ENCODE measurements at regions not wholly inside any gene's neighbourhood (a gene's known extent, or its start where the extent isn't known, plus 50 kb on each side); places are given as distances from the start of the nearest gene placed in this dataset.

GRCh38 chr4:128527946-128528576 lies 240.4 kb upstream of the PGRMC2 start:
- Histone ChIP-seq H3K4me1 (ENCODE audit: control insufficient read depth, insufficient read depth, low read length, unreplicated experiment) (peaks cover 51% of the 10 kb centered on the region), H2AFZ (ENCODE audit: low read length, unreplicated experiment) (peak overlapping the region; percentile 7), H3K36me3 (ENCODE audit: insufficient read depth, low read length) (no peaks in the 10 kb centered on the region), H3K27ac (ENCODE audit: low read depth, low read length) (peak overlapping the region; percentile 88), H3K27me3 (ENCODE audit: insufficient read depth, low read length) (no peaks in the 10 kb centered on the region), H3K79me2 (ENCODE audit: control insufficient read depth, insufficient read depth, low read length, unreplicated experiment) (no peaks in the 10 kb centered on the region), H3K4me3 (ENCODE audit: low read depth, low read length) (no peak overlapping the region)

- H3K36me3 ChIP-seq (ENCODE audit: insufficient read depth, low read length), result no peaks in the 10 kb centered on the region
- no peak overlapping the region for H3K4me3 ChIP-seq (ENCODE audit: low read depth, low read length)
- H3K4me1 ChIP-seq (ENCODE audit: control insufficient read depth, insufficient read depth, low read length, unreplicated experiment), result peaks cover 52% of the 10 kb centered on the region
- H3K27me3 ChIP-seq (ENCODE audit: insufficient read depth, low read length), result no peaks in the 10 kb centered on the region
- H3K27ac ChIP-seq (ENCODE audit: low read depth, low read length), result peak overlapping the region; percentile 21; the same call in 1 of the 2 replicates
- H2AFZ ChIP-seq (ENCODE audit: low read length, unreplicated experiment), result no peak overlapping the region
- H3K79me2 ChIP-seq (ENCODE audit: control insufficient read depth, insufficient read depth, low read length, unreplicated experiment), result no peaks in the 10 kb centered on the region
These were observed 239.7 kb upstream of the PGRMC2 start for GRCh38 chr4:128527351-128527750.

- H3K27me3 ChIP-seq (ENCODE audit: insufficient read depth, low read length), result no peaks in the 10 kb centered on the region
- H2AFZ ChIP-seq (ENCODE audit: low read length, unreplicated experiment), result peak overlapping the region; percentile 30
- no peaks in the 10 kb centered on the region for H3K79me2 ChIP-seq (ENCODE audit: control insufficient read depth, insufficient read depth, low read length, unreplicated experiment)
- peaks cover 64% of the 10 kb centered on the region for H3K4me1 ChIP-seq (ENCODE audit: control insufficient read depth, insufficient read depth, low read length, unreplicated experiment)
- H3K4me3 ChIP-seq (ENCODE audit: low read depth, low read length), result peak overlapping the region; percentile 32; the same call in 1 of the 2 replicates
- H3K36me3 ChIP-seq (ENCODE audit: insufficient read depth, low read length), result no peaks in the 10 kb centered on the region
- peak overlapping the region; percentile 96 for H3K27ac ChIP-seq (ENCODE audit: low read depth, low read length)
These were observed 238.5 kb upstream of the PGRMC2 start for GRCh38 chr4:128525992-128526630.

DNA sequence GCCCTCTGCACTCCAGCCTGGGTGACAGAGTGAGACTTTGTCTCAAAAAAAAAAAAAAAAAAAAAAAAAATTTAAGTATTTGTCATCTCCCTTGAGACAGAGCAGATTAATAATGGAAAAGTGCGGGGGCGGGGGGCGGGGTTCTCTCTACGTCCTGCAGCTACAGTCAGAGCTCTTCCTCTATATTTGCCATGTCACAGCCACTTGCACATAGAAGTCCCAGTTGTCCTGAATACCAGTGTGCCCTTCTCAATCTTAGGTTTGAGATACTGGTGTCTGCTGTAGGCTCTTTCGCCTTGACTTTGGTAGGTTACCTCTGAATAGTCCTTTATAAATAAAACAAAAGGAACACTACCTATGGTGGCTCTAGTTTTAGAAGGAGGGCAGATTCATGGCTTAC lies 237.8 kb upstream of the PGRMC2 start:
- peak overlapping the region; percentile 30 for H2AFZ ChIP-seq (ENCODE audit: low read length, unreplicated experiment)
- H3K4me1 ChIP-seq (ENCODE audit: control insufficient read depth, insufficient read depth, low read length, unreplicated experiment), result peaks cover 68% of the 10 kb centered on the region
- peak overlapping the region; percentile 96 for H3K27ac ChIP-seq (ENCODE audit: low read depth, low read length)

DNA sequence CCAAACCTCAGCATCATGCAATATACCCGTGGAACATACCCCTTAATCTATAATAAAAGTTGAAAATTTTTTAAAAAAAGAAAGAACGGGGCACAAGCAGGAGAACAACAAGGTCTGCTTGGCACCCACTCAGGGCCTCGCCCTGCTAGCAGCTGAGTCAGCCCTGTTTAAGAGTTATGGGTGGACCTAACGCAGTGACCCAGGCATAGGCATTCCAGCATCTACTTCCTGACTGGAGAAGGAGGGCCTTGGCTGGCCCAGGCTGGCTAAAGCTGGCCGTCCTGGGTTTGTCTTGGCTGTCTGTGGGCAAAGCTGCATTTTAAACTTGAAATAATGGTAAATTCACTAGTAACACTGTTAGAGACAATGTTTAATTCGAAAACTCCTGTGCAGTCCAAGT lies 236.7 kb upstream of the PGRMC2 start:
- Histone ChIP-seq H3K4me1 (ENCODE audit: control insufficient read depth, insufficient read depth, low read length, unreplicated experiment) (peaks cover 72% of the 10 kb centered on the region), H3K79me2 (ENCODE audit: control insufficient read depth, insufficient read depth, low read length, unreplicated experiment) (no peaks in the 10 kb centered on the region), H3K4me3 (ENCODE audit: low read depth, low read length) (no peak overlapping the region), H3K27ac (ENCODE audit: low read depth, low read length) (peak overlapping the region; percentile 97), H3K27me3 (ENCODE audit: insufficient read depth, low read length) (no peaks in the 10 kb centered on the region), H3K36me3 (ENCODE audit: insufficient read depth, low read length) (no peaks in the 10 kb centered on the region), H2AFZ (ENCODE audit: low read length, unreplicated experiment) (peak overlapping the region; percentile 75)

More for the DNA sequence above, 237.8 kb upstream of the PGRMC2 start:
- no peaks in the 10 kb centered on the region for H3K36me3 ChIP-seq (ENCODE audit: insufficient read depth, low read length)
- H3K27me3 ChIP-seq (ENCODE audit: insufficient read depth, low read length), result no peaks in the 10 kb centered on the region
- H3K4me3 ChIP-seq (ENCODE audit: low read depth, low read length), result peak overlapping the region; percentile 32; the same call in 1 of the 2 replicates
- no peaks in the 10 kb centered on the region for H3K79me2 ChIP-seq (ENCODE audit: control insufficient read depth, insufficient read depth, low read length, unreplicated experiment)

- H3K27me3 ChIP-seq (ENCODE audit: insufficient read depth, low read length), result no peaks in the 10 kb centered on the region
- H3K36me3 ChIP-seq (ENCODE audit: insufficient read depth, low read length), result no peaks in the 10 kb centered on the region
- no peak overlapping the region for H2AFZ ChIP-seq (ENCODE audit: low read length, unreplicated experiment)
- peaks cover 77% of the 10 kb centered on the region for H3K4me1 ChIP-seq (ENCODE audit: control insufficient read depth, insufficient read depth, low read length, unreplicated experiment)
- H3K4me3 ChIP-seq (ENCODE audit: low read depth, low read length), result no peak overlapping the region
- H3K27ac ChIP-seq (ENCODE audit: low read depth, low read length), result peak overlapping the region; percentile 63
- H3K79me2 ChIP-seq (ENCODE audit: control insufficient read depth, insufficient read depth, low read length, unreplicated experiment), result no peaks in the 10 kb centered on the region
These were observed 234.1 kb upstream of the PGRMC2 start for GRCh38 chr4:128521648-128522111.

GRCh38 chr4:128521156-128521555 lies 233.5 kb upstream of the PGRMC2 start:
- H3K27ac ChIP-seq (ENCODE audit: low read depth, low read length), result peak overlapping the region; percentile 63
- no peaks in the 10 kb centered on the region for H3K36me3 ChIP-seq (ENCODE audit: insufficient read depth, low read length)
- no peaks in the 10 kb centered on the region for H3K79me2 ChIP-seq (ENCODE audit: control insufficient read depth, insufficient read depth, low read length, unreplicated experiment)
- peaks cover 77% of the 10 kb centered on the region for H3K4me1 ChIP-seq (ENCODE audit: control insufficient read depth, insufficient read depth, low read length, unreplicated experiment)
- no peaks in the 10 kb centered on the region for H3K27me3 ChIP-seq (ENCODE audit: insufficient read depth, low read length)
- H3K4me3 ChIP-seq (ENCODE audit: low read depth, low read length), result no peak overlapping the region
- no peak overlapping the region for H2AFZ ChIP-seq (ENCODE audit: low read length, unreplicated experiment)

DNA sequence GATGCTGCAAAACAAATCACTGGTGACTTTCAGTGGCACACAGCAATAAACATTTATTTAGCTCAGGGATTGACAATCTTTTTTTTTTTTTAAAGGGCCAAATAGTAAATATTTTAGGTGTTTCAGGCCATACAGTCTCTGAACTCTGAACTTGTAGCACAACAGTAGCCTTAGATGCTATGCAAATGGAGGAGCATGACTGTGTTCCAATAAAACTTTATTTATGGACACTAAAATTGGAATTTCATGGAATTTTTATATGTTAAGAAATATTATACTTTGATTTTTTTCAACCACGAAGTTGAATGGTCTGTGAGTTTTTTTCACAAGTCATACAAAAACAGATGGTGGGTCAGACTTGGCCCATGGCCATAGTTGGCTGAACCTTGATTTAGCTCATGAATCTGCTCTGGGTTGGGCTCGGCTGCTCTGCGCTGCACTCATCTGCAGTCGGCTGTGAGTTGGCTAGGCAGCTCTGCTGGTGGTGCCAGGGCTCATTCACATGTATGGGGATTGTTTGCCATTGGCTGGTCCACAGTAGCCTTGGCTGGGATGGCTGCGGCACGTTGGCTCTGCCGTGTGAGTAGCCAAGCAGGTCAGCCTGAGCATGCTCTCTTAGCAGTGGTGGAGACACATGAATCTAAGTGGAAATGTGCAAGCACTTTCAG lies 231.7 kb upstream of the PGRMC2 start:
- 0 out of 2 replicates have a peak, but pooled peaks cover 5% of the 10 kb centered on the region for H3K36me3 ChIP-seq (ENCODE audit: insufficient read depth, low read length)
- H3K79me2 ChIP-seq (ENCODE audit: control insufficient read depth, insufficient read depth, low read length, unreplicated experiment), result no peaks in the 10 kb centered on the region
- no peaks in the 10 kb centered on the region for H3K27me3 ChIP-seq (ENCODE audit: insufficient read depth, low read length)
- H3K27ac ChIP-seq (ENCODE audit: low read depth, low read length), result peak overlapping the region; percentile 98
- H3K4me1 ChIP-seq (ENCODE audit: control insufficient read depth, insufficient read depth, low read length, unreplicated experiment), result peaks cover 62% of the 10 kb centered on the region
- H3K4me3 ChIP-seq (ENCODE audit: low read depth, low read length), result 0 out of 2 replicates have a peak overlapping the region, but pooled peaks have one; percentile 3
- H2AFZ ChIP-seq (ENCODE audit: low read length, unreplicated experiment), result no peak overlapping the region

DNA sequence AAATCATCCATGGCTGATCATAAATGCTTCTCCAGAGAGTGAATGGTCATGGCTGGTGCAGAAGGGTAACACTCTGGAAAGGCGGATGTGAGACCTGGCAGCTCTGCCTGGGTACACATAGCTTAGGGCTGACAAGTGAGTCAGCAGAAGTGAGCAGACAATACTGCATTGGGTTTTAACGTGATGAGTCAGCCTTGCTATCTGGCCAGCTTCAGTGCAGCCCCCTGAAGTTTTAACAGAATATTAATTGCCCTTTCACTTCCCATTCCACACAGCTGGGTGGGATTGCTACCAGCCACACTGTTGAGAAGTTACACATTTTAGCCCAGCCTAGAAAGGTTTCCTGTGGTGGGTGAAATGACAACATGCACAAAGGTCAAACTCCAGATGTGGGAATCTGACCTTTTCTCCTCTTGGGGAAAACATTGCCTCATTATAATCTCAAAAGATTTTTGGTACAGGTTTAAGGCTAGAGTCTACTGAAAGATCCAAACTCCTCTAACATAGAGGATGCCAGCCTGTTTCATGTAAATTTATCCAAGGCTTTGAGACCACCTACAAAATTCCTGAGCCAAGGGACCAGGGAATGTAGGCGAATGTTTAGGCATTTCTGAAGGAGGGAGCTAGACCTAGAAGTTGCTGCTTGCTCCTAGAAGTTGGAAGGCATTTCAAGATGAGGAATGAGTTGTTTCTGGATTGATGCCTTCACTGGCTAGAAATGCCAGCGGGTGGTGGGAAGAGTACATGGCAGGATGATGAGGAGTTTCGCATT lies 230.3 kb upstream of the PGRMC2 start:
- 0 out of 2 replicates have a peak, but pooled peaks cover 5% of the 10 kb centered on the region for H3K36me3 ChIP-seq (ENCODE audit: insufficient read depth, low read length)
- H3K27ac ChIP-seq (ENCODE audit: low read depth, low read length), result peak overlapping the region; percentile 98
- no peaks in the 10 kb centered on the region for H3K79me2 ChIP-seq (ENCODE audit: control insufficient read depth, insufficient read depth, low read length, unreplicated experiment)
- H2AFZ ChIP-seq (ENCODE audit: low read length, unreplicated experiment), result peak overlapping the region; percentile 67
- no peaks in the 10 kb centered on the region for H3K27me3 ChIP-seq (ENCODE audit: insufficient read depth, low read length)
- H3K4me1 ChIP-seq (ENCODE audit: control insufficient read depth, insufficient read depth, low read length, unreplicated experiment), result peaks cover 72% of the 10 kb centered on the region
- H3K4me3 ChIP-seq (ENCODE audit: low read depth, low read length), result peak overlapping the region; percentile 40; the same call in 1 of the 2 replicates

DNA sequence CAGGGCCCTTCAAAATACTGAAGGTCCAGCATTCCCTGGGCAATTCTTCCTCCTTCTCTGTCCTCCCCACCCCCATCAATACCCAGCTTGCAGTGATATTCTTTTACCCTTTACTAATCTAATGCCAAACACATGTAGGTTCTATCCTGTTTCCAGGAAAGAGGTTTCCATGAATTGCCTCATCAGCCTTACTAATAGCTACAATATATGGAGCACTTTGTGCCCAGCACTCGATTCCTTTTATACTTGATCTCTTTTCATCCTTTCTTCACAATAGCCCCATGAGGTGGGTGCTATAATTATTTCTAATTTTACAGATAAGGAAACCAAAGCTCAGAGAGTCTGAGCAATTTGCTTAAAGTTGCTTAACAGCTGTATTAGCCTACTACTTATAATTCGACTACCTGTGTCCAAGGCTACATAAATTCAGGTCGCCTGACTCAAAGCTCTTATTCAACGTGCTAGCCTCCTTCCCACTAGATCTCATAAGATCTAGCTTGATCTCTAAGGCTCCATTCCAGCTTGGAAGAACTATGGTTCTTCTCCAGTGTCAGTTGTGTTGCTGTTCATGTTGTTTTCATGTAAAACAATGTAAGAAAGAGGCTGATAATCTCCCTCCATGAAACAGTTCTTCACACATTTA lies 229.6 kb upstream of the PGRMC2 start:
- H3K27me3 ChIP-seq (ENCODE audit: insufficient read depth, low read length), result no peaks in the 10 kb centered on the region
- peaks cover 72% of the 10 kb centered on the region for H3K4me1 ChIP-seq (ENCODE audit: control insufficient read depth, insufficient read depth, low read length, unreplicated experiment)
- 0 out of 2 replicates have a peak, but pooled peaks cover 5% of the 10 kb centered on the region for H3K36me3 ChIP-seq (ENCODE audit: insufficient read depth, low read length)
- H3K27ac ChIP-seq (ENCODE audit: low read depth, low read length), result peak overlapping the region; percentile 98
- peak overlapping the region; percentile 40; the same call in 1 of the 2 replicates for H3K4me3 ChIP-seq (ENCODE audit: low read depth, low read length)
- no peak overlapping the region for H2AFZ ChIP-seq (ENCODE audit: low read length, unreplicated experiment)
- no peaks in the 10 kb centered on the region for H3K79me2 ChIP-seq (ENCODE audit: control insufficient read depth, insufficient read depth, low read length, unreplicated experiment)

Data from ACC112 (cell line).